ENCODE measurements at regions not wholly inside any gene's neighbourhood (a gene's known extent, or its start where the extent isn't known, plus 50 kb on each side); places are given as distances from the start of the nearest gene placed in this dataset.
"Not testable (repeated sequence)": the region's sequence is repeated elsewhere in the genome, so short reads cannot be mapped to it uniquely, and the experiment has no call there.

DNA sequence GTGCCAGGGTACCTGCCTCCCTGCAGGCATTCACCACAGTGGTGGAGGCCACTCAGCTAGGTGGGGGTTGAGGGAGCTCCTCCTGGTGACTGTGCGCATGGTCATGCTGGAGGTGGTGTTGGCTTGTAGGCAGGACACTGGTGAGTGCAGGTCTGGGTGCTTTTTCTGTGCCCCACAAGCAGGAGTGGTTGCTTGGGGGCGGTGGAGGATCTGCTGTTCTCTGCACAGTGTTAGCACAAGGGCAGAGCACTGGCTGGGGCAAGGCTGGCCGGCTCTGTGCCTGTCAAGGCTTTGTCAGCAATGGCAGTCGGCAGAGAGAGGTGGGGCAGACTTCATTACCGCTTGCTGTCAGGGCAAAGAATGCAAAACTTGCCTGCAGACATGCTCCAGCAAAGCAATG lies 632.1 kb upstream of the ID4 start:
- no peak for DNase-seq (ENCODE audit: extremely low read depth, low read depth)

DNA sequence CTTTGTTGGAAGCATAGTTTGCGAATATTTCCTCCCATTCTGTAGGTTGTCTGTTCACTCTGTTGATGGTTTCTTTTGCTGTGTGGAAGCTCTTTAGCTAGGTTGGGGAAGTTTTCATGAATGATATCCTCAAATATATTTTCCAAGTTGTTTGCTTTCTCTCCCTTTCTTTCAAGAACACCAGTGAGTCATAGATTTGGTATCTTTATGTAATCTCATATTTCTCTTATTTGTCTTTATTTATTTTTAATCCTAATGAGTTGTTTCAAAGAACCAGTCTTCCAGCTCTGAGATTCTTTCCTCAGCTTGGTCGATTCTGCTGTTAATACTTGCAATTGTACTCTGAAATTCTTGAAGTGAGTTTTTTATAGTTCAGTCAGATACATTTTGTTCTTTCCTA lies 628.0 kb upstream of the ID4 start:
- DNase-seq (ENCODE audit: extremely low read depth, low read depth): no peak

DNA sequence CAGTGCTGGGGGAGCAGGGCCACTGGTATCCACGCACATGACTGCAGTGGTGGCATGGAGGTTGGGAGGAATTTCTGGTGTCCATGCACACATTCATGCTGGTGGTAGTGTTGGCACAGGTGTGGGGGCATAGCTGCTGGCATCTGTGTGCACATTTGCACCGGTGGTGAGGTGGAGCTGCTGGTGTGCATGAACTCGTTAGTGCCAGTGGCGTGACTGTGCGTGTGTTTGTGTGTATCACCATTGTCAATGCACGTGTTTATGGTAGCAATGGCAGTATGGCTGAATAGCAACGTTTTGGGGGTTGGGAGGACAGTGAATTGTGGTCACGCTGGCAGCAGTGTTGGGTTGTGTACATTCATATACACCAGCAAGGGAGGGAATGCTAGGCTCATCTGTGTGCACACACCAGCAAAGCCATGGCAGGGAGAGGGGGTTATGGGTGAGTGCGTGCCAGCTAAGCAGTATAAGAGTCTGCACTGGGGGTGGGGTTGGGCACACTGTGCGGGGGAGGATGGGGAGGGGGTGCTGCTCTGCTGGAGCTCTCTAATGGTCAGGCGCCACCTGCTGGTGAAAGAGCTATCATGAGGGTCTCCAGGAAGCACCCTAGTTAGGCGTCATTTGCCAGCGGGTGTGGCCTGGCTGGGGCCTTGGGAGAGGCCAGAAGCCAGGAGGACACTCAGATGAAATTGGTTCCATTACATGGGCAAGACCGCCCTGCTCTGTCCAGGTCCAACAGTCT lies 626.1 kb upstream of the ID4 start:
- DNase-seq (ENCODE audit: extremely low read depth, low read depth): no peak

DNA sequence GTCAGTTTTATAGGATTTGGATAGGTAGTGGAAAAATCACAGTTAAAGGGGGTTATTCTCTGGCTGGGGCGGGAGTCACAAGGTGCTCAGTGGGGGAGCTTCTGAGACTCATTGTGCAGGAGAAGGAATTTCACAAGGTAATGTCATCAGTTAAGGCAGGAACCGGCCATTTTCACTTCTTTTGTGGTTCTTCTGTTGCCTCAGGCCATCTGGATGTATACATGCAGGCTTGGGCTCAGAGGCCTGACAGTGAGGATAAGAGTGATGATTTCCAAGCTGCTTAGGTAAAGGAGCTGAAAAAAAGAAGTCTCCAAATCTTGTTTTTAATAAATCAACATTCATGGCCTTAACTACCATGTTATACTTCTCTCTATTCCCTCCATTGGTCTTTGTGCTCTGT lies 622.9 kb upstream of the ID4 start:
- DNase-seq (ENCODE audit: extremely low read depth, low read depth): no peak

DNA sequence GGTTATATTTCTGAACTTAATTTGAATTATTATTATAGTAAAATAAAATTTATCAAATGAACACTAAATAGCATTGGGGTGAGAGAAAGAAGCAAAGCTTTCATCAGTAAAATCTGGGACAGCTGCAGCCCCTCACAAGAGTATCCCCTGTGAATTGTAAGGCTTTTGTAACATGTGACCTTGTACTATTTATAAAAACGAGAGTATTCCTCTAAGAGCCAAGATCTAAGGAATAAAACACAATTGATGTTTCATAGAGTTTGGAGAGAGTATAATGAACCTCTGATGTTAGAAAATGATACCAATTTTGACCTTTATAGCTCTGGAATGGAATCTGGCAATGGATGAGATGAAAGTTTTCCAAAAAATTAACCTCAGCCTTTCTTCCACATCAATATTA lies 617.2 kb upstream of the ID4 start:
- DNase-seq (ENCODE audit: extremely low read depth, low read depth): no peak

DNA sequence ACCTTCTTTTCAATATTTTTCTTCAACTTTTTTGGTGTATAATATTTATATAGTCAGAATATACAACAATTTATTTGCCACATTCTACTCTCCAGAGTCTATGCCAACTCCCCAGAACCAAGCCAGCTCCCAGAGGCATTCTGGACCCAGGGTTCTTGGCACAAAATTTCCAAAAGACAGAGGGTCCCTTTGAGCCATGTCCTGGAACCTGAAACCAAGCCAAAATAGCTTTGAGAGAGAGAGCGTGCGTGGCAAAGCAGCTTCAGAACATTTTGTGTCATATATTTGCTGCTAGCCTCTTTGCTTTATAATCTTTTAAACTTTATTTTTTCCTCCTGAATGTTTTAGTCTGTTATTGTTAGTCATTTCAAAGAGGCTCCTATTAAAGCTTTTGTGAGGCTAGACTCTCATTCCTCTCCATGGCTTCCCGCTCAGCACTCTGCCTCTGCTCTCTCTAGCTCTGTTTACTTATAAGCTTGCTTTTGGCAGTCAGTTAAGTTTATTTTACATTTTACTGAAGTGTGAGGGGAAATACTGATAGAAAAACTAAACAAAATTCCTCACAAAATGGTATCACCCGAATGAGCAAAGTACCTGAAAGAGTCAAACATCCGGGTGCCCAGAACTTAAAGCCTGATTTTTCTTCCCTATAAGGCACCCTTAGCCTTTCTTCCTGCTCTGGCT lies 605.1 kb upstream of the ID4 start:
- DNase-seq (ENCODE audit: extremely low read depth, low read depth): no peak

DNA sequence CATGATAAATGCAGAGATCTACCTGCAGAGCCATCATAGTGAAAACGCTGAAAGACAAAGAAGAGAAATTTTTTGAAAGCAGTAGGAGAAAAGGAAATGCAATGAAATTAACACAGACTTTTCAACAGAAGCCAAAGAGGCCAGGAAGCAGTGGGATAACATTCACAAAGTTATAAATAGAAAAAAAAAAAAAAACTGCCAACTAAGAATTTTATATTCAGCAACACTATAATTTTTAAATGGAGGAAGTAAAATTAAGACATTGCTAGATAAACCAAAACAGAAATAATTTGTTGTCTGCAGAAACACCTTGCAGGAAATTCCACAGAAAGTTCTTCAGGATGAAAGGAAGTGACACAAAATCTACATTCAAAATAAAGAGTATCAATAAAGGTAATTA lies 591.5 kb upstream of the ID4 start:
- no peak for DNase-seq (ENCODE audit: extremely low read depth, low read depth)

DNA sequence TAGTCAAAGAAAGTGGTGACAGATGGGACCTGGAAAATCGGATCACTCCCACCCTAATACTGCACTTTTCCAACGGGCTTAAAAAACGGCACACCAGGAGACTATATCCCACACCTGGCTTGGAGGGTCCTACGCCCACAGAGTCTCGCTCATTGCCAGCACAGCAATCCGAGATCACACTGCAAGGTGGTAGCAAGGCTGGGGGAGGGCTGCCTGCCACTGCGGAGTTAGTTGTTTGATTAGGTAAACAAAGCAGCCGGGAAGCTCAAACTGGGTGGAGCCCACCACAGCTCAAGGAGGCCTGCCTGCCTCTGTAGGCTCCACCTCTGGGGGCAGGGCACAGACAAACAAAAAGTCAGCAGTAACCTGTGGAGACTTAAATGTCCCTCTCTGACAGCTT lies 590.0 kb upstream of the ID4 start:
- DNase-seq (ENCODE audit: extremely low read depth, low read depth): not testable (repeated sequence)

DNA sequence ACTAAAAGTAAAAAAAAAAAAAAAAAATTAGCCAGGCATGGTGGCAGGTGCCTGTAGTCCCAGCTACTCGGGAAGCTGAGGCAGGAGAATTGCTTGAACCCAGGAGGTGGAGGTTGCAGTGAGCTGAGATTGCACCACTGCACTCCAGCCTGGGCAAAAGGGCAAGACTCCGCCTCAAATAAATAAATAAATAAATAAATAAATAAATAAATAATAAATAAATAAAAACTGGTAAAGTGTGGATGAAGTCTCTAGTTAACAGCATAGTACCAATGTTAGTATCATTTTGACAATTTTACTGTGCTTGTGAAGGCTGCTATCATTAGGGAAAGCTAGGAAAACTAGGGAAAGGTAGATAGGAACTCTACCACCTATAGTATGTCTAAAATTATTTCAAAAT lies 581.0 kb upstream of the ID4 start:
- DNase-seq (ENCODE audit: extremely low read depth, low read depth): not testable (repeated sequence)

DNA sequence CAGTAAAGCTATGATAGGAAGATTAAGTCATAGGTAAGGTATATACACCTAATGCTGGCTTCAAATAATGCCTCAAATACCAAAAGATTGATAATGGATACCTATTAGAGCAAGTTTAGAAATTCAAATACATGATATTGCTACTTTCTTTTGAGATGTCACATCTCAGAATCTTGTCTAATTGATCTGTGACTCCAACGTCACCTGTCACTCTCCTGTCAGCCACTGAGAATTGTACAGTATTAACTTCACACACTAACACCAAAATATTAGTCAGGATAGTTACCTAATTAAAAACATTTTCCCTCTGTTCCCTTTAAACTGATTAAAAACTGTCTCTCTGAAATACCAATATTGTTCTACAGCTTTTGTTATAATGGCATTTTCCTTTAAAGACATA lies 575.5 kb upstream of the ID4 start:
- no peak for DNase-seq (ENCODE audit: extremely low read depth, low read depth)

DNA sequence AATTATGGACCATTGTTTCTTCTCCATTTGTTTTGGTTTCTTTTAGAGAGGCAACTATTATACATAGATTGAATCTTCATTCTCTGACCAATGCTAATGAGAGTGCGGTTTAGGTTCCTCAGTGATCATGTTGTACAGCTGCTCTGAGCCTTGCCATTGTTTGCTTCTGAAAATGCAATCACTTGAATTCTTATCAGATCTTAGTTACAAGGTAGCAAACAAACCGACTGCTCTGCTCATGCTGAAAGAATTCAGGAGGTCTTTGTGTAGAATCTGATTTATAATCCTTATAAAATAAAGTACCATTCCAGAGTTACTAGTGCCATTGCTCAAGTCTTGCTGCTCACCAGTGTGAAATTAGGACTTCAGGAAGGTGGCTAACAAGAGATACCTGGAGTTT lies 569.1 kb upstream of the ID4 start:
- no peak for DNase-seq (ENCODE audit: extremely low read depth, low read depth)

DNA sequence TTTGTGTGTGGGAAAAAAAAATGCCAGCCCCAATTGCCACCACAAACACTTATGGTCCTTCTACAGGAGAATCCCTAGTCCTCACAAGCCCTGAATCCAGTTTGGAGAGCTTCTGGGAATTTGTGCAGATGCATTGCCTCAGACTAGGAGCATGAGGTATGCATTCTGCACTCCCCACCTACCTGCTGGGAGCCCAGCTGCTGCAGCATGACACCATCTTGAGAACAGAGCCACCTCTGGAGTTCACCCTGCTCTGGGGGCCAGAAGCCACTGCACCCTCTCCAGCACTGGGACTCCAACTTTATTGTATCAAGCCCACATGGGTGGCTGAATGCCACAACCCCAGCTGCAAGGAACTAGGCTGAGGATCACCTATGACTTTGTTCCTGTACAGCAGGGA lies 568.5 kb upstream of the ID4 start:
- DNase-seq (ENCODE audit: extremely low read depth, low read depth): no peak

DNA sequence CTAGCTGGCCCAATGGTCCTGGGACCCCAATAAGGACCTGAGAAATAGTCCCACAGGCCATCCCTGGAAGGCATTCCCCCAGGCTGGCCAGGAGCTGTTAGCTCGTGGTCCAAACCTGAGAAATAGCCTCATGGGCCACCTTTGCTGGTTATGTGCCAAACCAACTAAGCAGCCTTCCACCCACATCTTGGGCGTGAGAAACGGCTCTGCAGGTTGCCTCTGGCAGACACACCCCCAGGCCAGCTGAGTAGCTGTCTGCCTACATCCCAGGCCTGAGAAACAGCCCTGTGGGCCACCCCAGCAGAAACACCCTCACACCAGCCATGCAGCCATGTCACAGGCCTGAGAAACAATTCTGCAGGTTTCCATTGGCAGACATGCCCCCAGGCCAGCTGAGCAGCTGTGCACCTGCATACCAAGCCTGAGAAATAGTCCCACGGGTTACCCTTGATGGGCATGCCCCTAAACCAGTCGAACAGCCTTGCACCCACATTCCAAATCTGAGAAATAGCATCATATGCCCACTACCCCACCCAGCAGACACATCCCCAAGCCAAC lies 567.8 kb upstream of the ID4 start:
- no peak for DNase-seq (ENCODE audit: extremely low read depth, low read depth)

DNA sequence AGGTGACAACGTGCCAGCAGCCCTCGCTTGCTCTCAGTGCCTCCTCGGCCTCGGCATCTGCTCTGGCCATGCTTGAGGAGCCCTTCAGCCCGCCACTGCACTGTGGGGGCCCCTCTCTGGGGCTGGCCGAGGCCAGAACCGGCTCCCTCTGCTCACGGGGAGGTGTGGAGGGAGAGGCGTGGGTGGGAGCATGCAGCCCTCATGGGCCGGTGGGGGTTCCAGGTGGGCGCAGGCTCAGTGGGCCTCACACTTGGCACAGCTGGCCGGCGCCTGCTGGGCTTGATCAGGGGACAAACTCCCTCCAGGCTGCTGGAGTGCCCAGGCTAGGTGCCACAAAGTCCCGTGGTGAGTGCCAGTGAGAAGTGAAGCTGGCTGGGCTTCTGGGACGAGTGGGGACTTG lies 566.6 kb upstream of the ID4 start:
- no peak for DNase-seq (ENCODE audit: extremely low read depth, low read depth)

DNA sequence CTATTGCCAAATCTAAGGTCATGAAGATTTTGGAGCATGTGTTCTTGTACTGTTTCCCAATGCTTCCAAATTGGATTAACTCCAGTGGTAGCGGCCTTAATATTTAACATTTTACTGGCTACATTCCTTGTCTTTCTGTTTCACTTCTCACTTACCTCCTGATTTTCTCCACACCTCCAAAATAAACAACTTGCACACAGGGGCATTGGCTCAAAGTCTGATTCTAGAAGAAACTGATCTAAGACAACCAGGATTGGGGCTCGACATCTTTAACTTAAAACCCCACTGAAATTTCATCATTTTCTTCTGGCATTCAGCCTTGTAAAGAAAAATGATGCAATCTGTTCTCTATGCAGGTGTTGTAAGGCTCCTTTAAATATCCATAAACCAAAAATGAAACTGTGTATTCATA lies 557.9 kb upstream of the ID4 start:
- no peak for DNase-seq (ENCODE audit: extremely low read depth, low read depth)

DNA sequence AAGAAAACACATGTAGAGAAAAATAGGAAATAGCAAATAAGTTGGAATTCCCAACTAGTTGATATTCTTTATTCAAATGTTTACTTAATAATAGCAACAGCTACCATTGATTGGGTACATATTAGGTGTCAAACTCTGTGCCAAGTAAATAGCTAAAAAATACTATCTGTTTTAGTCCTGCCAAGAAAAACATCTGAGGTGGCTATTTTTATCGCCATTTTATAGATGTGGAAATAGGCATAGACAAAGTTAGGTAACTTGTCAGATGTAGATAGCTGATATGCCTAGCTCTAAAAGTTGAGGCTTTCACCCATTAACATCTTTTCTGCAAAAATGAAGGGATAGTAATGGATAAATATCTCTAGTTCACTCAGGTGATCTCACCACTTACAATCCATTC lies 549.2 kb upstream of the ID4 start:
- DNase-seq (ENCODE audit: extremely low read depth, low read depth): no peak

DNA sequence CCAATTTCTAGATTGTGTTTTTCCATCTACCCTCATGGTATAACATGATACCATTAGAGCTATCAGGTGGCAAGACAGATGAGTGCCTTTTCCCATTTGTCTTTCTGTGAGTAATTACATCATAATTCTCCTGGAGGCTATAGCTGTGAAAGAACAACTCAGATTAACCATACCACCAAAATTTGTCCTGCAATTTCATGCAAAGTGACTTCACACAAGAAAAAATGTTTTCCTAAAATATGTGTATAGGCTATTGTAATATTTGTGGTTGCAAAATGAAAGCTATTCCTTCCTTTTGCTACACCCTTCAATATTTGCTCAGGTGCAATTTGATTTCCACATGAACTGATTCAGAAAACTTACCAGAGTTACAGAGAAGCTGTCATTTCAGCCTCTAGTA lies 547.7 kb upstream of the ID4 start:
- no peak for DNase-seq (ENCODE audit: extremely low read depth, low read depth)

DNA sequence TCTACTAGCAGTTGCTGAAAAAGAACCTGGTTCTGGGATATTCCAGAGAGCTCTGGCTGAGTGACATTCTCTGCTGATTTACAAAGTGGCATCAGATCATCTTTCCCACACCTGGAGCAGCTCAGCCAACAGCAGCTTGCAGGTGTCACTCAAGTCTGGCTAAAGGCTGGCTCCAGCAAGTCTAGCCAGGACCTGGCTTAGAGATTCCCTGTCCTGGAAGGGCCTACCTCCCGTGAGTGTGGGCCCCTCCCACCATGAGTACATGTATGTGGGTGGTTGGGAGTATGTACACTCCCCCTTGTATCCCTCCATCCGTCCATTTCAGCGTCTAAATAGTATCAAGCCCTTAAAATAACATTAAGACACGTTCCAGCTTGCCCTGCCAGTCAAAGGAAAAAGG lies 539.3 kb upstream of the ID4 start:
- no peak for DNase-seq (ENCODE audit: extremely low read depth, low read depth)

DNA sequence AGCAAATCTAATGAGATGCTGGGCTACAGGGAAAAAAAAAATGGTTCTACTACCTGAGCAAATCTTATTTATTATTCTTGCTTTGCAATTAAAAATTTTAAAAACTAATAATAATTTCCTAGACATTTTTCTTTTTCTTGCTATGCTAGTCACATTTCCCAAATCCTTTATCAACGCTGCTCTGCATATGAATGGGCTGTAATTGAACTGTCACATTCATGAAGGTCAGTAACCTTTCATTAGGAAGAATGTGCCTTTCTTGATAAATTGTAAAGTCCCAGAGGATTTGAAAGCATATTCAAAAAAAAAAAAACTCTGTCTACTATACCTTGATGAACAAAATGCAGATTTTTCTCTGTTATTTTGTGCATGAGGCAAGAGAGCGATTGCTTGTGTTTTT lies 538.7 kb upstream of the ID4 start:
- DNase-seq (ENCODE audit: extremely low read depth, low read depth): no peak

DNA sequence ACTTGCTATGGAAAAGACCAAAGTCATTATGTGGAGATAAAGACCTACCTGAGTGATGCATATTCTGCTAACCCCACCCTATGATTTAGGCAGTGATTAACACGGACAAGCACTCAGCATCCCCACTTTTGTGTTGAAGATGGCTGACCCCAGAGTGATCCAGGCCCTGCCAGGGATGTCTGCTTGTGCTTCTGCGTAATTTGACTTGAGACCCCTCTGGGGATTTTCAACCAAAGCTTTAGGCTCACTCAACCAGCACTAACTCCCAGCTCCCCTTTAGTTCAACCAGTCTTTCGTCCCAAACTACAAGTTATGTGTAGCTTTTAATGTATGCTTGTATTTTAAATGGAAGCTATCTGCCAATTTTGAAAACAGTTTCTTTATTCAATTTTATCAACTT lies 538.0 kb upstream of the ID4 start:
- no peak for DNase-seq (ENCODE audit: extremely low read depth, low read depth)

DNA sequence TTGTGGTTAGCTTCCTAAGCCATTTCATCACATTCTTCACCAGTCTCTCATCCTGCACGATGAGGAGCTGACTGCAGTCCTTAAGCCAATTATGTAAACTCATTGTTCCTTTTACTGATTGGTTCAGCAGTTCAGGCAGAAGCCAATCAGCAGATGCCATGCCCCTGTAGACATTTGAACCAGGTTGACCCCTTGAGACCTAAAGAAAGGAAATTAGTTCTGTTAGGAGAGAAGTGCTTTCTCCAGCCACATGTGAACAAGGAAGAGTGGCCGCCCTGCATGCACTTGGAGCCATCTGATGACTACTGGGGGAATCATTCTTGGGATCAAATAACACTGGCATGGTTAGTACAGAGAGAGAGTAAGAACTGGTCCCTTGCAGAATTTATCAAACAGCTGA lies 535.2 kb upstream of the ID4 start:
- no peak for DNase-seq (ENCODE audit: extremely low read depth, low read depth)

DNA sequence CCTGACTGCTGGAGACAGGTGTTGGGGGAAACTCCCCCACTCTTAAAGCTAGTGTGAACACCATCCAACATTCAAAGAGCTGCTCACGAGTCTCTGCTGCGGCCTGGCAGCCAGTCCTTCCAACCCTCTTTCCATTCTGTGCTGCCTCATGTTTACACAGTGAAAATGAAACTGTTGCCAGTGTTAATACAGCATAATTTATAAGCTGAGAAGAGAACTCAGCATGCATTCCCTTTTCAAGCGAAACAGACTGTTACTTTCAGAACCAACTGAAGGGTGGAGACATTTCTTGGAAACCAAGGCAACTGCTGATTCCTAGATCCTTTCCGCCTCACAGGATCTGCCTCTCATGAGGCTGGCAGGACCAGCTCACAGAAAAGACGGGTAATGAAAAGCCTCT lies 533.8 kb upstream of the ID4 start:
- no peak for DNase-seq (ENCODE audit: extremely low read depth, low read depth)

Data from NCI-H460 (cell line).